Mucosa of descending colon (tissue), 3 donors: ENCODE measurements at regions not wholly inside any gene's neighbourhood (a gene's known extent, or its start where the extent isn't known, plus 50 kb on each side); places are given as distances from the start of the nearest gene placed in this dataset.

Experiments
- ATAC-seq: fragments of 200-7000 bp; cut with Tn5 transposase; one replicate; pipeline ENCODE4 v1.9.1; 2020; ENCODE audit warnings: mild to moderate bottlenecking, moderate library complexity
- DNase-seq, 3 donors: peaks; one replicate each; pipeline ENCODE4 v3.0.0-alpha.2; 2020
- H3K36me3 ChIP-seq: fragments of 200-600 bp; one replicate; pipeline ENCODE4 v1.8.0; 2021; ENCODE audit warnings: low read depth, mild to moderate bottlenecking
- H3K4me1 ChIP-seq: fragments of 200-600 bp; one replicate; pipeline ENCODE4 v1.8.0; 2021; ENCODE audit warnings: low read depth, mild to moderate bottlenecking
- H3K4me3 ChIP-seq: fragments of 200-600 bp; one replicate; pipeline ENCODE4 v1.8.0; 2021; ENCODE audit warnings: mild to moderate bottlenecking
- H3K9me3 ChIP-seq: fragments of 200-600 bp; one replicate; pipeline ENCODE4 v1.8.0; 2021; ENCODE audit warnings: mild to moderate bottlenecking
- intact Hi-C, 2 donors: fragments of 100-400 bp; cut with DNase I in 1 of 2; cut with micrococcal nuclease in 1 of 2; formaldehyde crosslinking; loops; one replicate each; pipeline versions ENCODE4 v1.11.0 to v1.11.1; 2022; cut with DNase I, micrococcal nuclease
- TF ChIP-seq, protein P1 (sequence below): fragments of 200-600 bp; IDR thresholded peaks from one replicate; pipeline ENCODE4 v1.8.0; 2022; ENCODE audit warnings: antibody characterized with exemption, mild to moderate bottlenecking
- donor health status: DM: no; HTN: no; CAD: no; lungs with moderate emphysema.
- donor health status: DM: no; HTN: no; CAD: no.
- donor health status: DM: no; HTN: yes; CAD: no.

DNA sequence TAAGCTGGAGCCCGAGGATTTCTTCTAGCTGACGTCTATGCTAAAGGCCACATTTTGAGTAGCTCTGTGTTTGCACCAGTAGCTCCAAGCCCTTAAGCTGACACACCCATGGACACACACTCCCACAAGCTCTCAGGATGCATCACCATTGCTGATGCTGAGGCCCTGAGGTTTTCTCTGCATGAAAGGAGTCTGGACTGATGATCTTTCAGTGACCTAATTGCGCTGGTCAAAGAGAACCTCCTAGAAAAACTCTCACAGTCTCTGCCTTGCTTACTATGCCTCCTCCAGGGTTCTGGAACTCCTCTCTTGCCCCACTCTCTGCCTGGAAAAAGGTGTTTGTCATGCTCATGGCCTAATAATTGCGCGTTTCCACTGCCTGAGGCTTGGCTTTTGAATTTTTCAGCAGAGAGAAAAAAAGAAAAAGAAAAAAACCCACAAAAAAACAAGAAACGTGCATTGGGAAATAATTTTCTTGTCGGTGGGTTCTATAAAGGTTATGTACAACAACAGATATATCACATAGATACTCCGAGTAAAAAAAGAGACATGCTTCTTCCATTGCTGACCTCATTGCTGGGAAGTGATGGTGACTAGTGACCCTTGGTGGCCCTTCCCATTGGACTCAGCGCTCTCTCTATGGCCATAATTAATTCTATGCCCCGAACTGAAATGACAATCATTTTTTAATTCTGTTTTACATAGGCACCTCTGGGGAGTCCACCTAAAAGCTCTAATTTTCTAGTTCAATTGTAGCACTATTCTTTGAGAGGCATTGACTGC, 297.0 kb downstream of the TDRD15 start:
- DNase-seq (no peak), ATAC-seq (no peak)
- TF ChIP-seq, protein P1, sequence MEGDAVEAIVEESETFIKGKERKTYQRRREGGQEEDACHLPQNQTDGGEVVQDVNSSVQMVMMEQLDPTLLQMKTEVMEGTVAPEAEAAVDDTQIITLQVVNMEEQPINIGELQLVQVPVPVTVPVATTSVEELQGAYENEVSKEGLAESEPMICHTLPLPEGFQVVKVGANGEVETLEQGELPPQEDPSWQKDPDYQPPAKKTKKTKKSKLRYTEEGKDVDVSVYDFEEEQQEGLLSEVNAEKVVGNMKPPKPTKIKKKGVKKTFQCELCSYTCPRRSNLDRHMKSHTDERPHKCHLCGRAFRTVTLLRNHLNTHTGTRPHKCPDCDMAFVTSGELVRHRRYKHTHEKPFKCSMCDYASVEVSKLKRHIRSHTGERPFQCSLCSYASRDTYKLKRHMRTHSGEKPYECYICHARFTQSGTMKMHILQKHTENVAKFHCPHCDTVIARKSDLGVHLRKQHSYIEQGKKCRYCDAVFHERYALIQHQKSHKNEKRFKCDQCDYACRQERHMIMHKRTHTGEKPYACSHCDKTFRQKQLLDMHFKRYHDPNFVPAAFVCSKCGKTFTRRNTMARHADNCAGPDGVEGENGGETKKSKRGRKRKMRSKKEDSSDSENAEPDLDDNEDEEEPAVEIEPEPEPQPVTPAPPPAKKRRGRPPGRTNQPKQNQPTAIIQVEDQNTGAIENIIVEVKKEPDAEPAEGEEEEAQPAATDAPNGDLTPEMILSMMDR: no peak
- no peaks in the 10 kb centered on the region for H3K4me1 ChIP-seq
- H3K36me3 ChIP-seq: no peaks in the 10 kb centered on the region
- intact Hi-C loops: no loop called here
- no peak overlapping the region for H3K4me3 ChIP-seq
- no peaks in the 10 kb centered on the region for H3K9me3 ChIP-seq

DNA sequence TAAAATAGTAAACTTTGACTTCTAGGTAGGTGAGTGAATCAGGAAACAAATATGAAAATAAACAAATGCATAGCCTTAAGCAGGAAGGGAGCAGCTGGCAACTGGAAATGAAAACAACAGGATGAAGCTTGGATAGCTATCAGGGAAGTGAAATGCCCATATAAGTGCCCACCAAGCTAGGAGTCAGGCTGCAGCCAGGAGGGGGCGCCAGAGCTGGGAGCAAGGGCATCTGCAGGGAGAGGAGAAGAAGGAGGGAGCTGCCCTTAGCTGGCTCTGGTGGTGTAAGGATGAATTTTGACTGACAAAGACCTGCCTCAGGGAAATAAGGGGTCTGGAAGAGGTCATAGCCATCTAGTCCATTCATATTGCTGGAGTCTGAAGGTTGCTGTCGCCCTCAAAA, 298.3 kb downstream of the TDRD15 start:
- intact Hi-C loops: no loop called here
- Histone ChIP-seq H3K4me1 (no peaks in the 10 kb centered on the region), H3K36me3 (no peaks in the 10 kb centered on the region), H3K9me3 (no peaks in the 10 kb centered on the region), H3K4me3 (no peak overlapping the region)
- peak in 2 of 3 donors; percentile 18 to 56 for DNase-seq
- no peak for ATAC-seq
- TF ChIP-seq, protein P1: no peak

DNA sequence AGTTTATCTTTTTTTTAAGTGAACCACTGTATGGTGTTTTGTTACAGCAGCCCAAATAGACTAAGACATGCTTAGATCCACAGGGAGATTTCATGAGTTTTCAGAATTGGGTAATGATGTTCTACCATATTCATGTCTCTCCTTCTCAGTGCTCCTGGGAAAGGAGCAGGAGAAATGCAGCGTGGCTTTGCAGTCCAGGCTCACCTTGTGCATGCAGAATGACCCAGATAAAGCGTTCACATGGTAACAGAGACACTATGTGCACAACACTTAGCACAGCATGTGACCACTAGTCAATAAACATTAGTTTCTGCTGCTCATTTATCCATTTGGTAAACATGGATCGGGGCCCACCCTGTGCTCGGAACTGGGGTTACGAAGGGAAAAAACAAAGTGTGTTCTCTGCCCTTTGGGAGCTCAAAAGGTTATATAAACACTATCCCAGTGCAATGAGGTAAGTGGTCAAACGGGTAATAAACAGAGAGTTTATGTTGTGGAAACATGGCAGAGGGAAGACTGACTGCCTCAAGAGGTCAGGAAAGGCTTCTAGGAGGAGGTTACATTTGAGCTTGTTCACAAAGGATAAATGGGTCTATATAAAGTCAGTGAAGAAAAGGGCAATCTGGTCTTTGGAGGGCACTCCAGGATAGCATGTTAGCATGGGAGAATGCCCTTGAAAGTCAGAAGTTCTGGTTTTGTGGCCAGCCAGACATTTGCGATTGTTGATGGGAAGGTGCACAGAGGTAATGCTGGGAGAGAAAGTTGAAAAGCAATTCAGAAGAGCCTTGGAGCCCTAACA, 299.2 kb downstream of the TDRD15 start:
- ATAC-seq (peak; percentile 28), DNase-seq (no peak)
- Histone ChIP-seq H3K9me3 (no peaks in the 10 kb centered on the region), H3K36me3 (no peaks in the 10 kb centered on the region), H3K4me3 (no peak overlapping the region), H3K4me1 (no peaks in the 10 kb centered on the region)
- intact Hi-C loops: no loop called here
- TF ChIP-seq, protein P1: no peak

DNA sequence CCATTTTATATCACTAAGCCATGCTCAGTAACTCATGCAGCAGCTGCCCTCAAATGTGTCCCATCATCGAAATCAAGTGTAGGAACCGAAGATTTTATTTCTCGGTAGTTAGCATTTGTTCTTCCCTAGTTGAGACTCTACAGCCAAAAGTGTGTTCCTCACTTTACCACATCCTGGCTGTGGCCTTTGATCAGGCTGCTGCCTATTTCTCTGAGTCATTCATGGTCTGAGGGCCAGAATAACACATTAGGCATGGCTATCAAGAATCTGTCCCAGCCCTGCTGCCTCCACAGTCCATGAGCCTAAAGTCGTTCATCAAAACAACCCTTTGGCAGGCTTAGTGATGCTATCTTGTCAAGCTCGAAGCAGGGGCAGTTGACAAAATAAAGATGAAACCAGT, 300.1 kb downstream of the TDRD15 start:
- Histone ChIP-seq H3K36me3 (no peaks in the 10 kb centered on the region), H3K4me1 (no peaks in the 10 kb centered on the region), H3K9me3 (no peaks in the 10 kb centered on the region), H3K4me3 (no peak overlapping the region)
- DNase-seq (no peak), ATAC-seq (peak; percentile 30)
- TF ChIP-seq, protein P1: no peak
- intact Hi-C loops: no loop called here

DNA sequence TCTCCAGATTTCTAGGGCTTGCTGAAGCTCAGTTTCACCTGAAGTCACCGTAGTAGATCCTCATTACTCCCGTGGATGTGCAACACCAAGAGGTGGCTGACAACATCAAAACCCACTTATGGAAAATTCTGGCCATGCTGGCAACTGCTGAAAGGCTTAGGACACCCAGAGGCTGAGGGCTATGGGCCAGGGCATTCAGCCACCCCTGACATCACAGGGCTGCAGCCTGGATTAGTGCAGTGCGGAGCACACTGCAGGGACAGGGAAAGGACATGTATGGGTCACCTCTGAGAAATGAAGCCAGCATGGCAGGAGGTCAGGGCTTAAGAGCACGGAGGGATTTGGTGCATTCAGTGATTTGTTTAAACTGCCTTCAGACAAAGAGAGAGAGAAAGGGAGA, 300.6 kb downstream of the TDRD15 start:
- DNase-seq (peak in 1 of 3 donors; percentile 31), ATAC-seq (peak; percentile 36)
- H3K9me3 ChIP-seq: no peaks in the 10 kb centered on the region
- H3K36me3 ChIP-seq: no peaks in the 10 kb centered on the region
- no peak overlapping the region for H3K4me3 ChIP-seq
- TF ChIP-seq, protein P1: no peak
- H3K4me1 ChIP-seq: no peaks in the 10 kb centered on the region
- intact Hi-C loops: no loop called here
